KMS-11 (cell line): ENCODE measurements at regions not wholly inside any gene's neighbourhood (a gene's known extent, or its start where the extent isn't known, plus 50 kb on each side); places are given as distances from the start of the nearest gene placed in this dataset.

Experiments used
- H2AFZ ChIP-seq: fragments of 200-600 bp; sonication (generic); 2 replicates; pipeline ENCODE4 v1.6.1; 2016; ENCODE audit warnings: antibody characterized with exemption, mixed run types, low read depth
- H3K27ac ChIP-seq: fragments of 200-600 bp; sonication (generic); 2 replicates; pipeline ENCODE4 v1.6.1; 2016; ENCODE audit warnings: mild to moderate bottlenecking, mixed run types
- H3K27me3 ChIP-seq: fragments of 200-600 bp; sonication (generic); 2 replicates; pipeline ENCODE4 v1.6.1; 2017; ENCODE audit warnings: mild to moderate bottlenecking, low read depth, mixed run types, moderate library complexity; ENCODE audit not compliant: insufficient read depth
- H3K36me3 ChIP-seq: fragments of 200-600 bp; sonication (generic); 2 replicates; pipeline ENCODE4 v1.6.1; 2017; ENCODE audit warnings: mild to moderate bottlenecking, mixed run types; ENCODE audit not compliant: insufficient read depth
- H3K4me1 ChIP-seq: fragments of 200-600 bp; sonication (generic); 2 replicates; pipeline ENCODE4 v1.6.1; 2016; ENCODE audit warnings: mild to moderate bottlenecking, low read depth, mixed run types; ENCODE audit not compliant: poor library complexity, severe bottlenecking
- H3K4me2 ChIP-seq: fragments of 200-600 bp; sonication (generic); 2 replicates; pipeline ENCODE4 v1.7.0; 2016; ENCODE audit warnings: mild to moderate bottlenecking, mixed run types
- H3K4me3 ChIP-seq: fragments of 200-600 bp; sonication (generic); IDR thresholded peaks from 2 replicates; pipeline ENCODE4 v1.6.1; 2017; ENCODE audit warnings: low read depth, low read length, mixed read lengths; ENCODE audit not compliant: insufficient read depth
- H3K79me2 ChIP-seq: fragments of 200-600 bp; sonication (generic); 2 replicates; pipeline ENCODE4 v1.6.1; 2016; ENCODE audit warnings: low read depth, mixed run types; ENCODE audit not compliant: insufficient read depth
- H3K9ac ChIP-seq: fragments of 200-600 bp; sonication (generic); 2 replicates; pipeline ENCODE4 v1.6.1; 2016; ENCODE audit warnings: mild to moderate bottlenecking, mixed run types
- H4K20me1 ChIP-seq: fragments of 200-600 bp; sonication (generic); 2 replicates; pipeline ENCODE4 v1.6.1; 2016; ENCODE audit warnings: mild to moderate bottlenecking, mixed run types; ENCODE audit not compliant: insufficient read depth
- CTCF ChIP-seq: fragments of 200-600 bp; sonication (generic); conservative IDR thresholded peaks from 2 replicates; pipeline ENCODE4 v1.6.1; 2017; ENCODE audit warnings: low read depth, mild to moderate bottlenecking, antibody characterized with exemption, low read length, moderate library complexity, mixed read lengths

GRCh38 chr11:116468699-116469098 is 304.1 kb downstream of the BUD13 start:
- H4K20me1 ChIP-seq, result no peaks in the 10 kb centered on the region
- H3K36me3 ChIP-seq, result no peaks in the 10 kb centered on the region
- H3K4me1 ChIP-seq, result no peaks in the 10 kb centered on the region
- no peak for TF ChIP-seq CTCF
- H3K27me3 ChIP-seq, result no peaks in the 10 kb centered on the region
- H3K4me3 ChIP-seq, result no peak overlapping the region
- H3K27ac ChIP-seq, result no peak overlapping the region
- no peaks in the 10 kb centered on the region for H3K79me2 ChIP-seq
- no peak overlapping the region for H2AFZ ChIP-seq
- no peak overlapping the region for H3K4me2 ChIP-seq
- no peak overlapping the region for H3K9ac ChIP-seq

GRCh38 chr11:116467823-116468222 is 305.0 kb downstream of the BUD13 start:
- Histone ChIP-seq H3K4me1 (no peaks in the 10 kb centered on the region), H4K20me1 (no peaks in the 10 kb centered on the region), H3K36me3 (no peaks in the 10 kb centered on the region), H3K27ac (no peak overlapping the region), H3K4me2 (no peak overlapping the region), H3K27me3 (no peaks in the 10 kb centered on the region), H2AFZ (no peak overlapping the region), H3K9ac (no peak overlapping the region), H3K4me3 (no peak overlapping the region), H3K79me2 (no peaks in the 10 kb centered on the region)
- TF ChIP-seq CTCF, result no peak

GRCh38 chr11:116466801-116467200 is 306.0 kb downstream of the BUD13 start:
- H3K4me1 ChIP-seq, result no peaks in the 10 kb centered on the region
- H3K36me3 ChIP-seq, result no peaks in the 10 kb centered on the region
- no peak overlapping the region for H3K27ac ChIP-seq
- no peak overlapping the region for H3K4me2 ChIP-seq
- H4K20me1 ChIP-seq, result no peaks in the 10 kb centered on the region
- H3K79me2 ChIP-seq, result no peaks in the 10 kb centered on the region
- no peaks in the 10 kb centered on the region for H3K27me3 ChIP-seq
- H3K4me3 ChIP-seq, result no peak overlapping the region
- no peak overlapping the region for H2AFZ ChIP-seq
- TF ChIP-seq CTCF, result no peak
- no peak overlapping the region for H3K9ac ChIP-seq

GRCh38 chr11:116466191-116466590 is 306.6 kb downstream of the BUD13 start:
- no peak for TF ChIP-seq CTCF
- Histone ChIP-seq H2AFZ (no peak overlapping the region), H3K79me2 (no peaks in the 10 kb centered on the region), H3K9ac (no peak overlapping the region), H3K36me3 (no peaks in the 10 kb centered on the region), H4K20me1 (no peaks in the 10 kb centered on the region), H3K27ac (no peak overlapping the region), H3K4me1 (no peaks in the 10 kb centered on the region), H3K27me3 (no peaks in the 10 kb centered on the region), H3K4me2 (no peak overlapping the region), H3K4me3 (no peak overlapping the region)

GRCh38 chr11:116465056-116465455 is 307.7 kb downstream of the BUD13 start:
- Histone ChIP-seq H3K4me1 (no peaks in the 10 kb centered on the region), H3K36me3 (no peaks in the 10 kb centered on the region), H4K20me1 (no peaks in the 10 kb centered on the region), H2AFZ (no peak overlapping the region), H3K27me3 (no peaks in the 10 kb centered on the region), H3K9ac (no peak overlapping the region), H3K4me2 (no peak overlapping the region), H3K4me3 (no peak overlapping the region), H3K79me2 (no peaks in the 10 kb centered on the region), H3K27ac (no peak overlapping the region)
- no peak for TF ChIP-seq CTCF
